ENCODE measurements at regions not wholly inside any gene's neighbourhood (a gene's known extent, or its start where the extent isn't known, plus 50 kb on each side); places are given as distances from the start of the nearest gene placed in this dataset.

DNA sequence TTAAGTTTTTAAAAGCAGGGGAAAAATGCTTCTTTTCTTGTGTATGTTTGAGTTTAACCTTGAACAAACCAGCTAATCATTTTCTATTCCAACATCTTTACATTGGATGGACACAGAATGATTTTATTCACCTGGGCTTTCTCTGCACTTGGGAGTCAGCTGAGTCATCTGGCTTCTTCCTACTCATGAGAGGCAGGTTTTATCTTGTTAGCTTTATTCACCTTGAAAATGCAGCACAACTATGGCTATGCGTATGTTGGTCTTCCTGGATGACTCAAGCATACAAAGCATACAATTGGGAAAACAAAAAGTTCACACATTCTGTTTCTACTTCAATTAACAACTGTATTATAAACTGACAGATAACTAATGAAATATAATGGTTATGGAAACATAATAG is 737.7 kb downstream of the FRK start:
- Histone ChIP-seq H3K4me1 (ENCODE audit: insufficient read depth, low read length, severe bottlenecking) (no peaks in the 10 kb centered on the region), H3K4me3 (ENCODE audit: low read depth, low read length, poor library complexity, severe bottlenecking) (no peak overlapping the region), H3K27ac (ENCODE audit: low read depth, low read length, poor library complexity, severe bottlenecking) (no peak overlapping the region), H3K27me3 (ENCODE audit: insufficient read depth, low read length) (no peaks in the 10 kb centered on the region), H3K79me2 (ENCODE audit: insufficient read depth, low read length) (no peaks in the 10 kb centered on the region), H3F3A (ENCODE audit: insufficient read depth, low read length) (no peaks in the 10 kb centered on the region), H3K9ac (ENCODE audit: low read length) (no peak overlapping the region), H3K4me2 (ENCODE audit: low read length) (no peak overlapping the region), H2AFZ (ENCODE audit: low read length) (no peak overlapping the region), H4K20me1 (ENCODE audit: insufficient read depth, low read length) (no peaks in the 10 kb centered on the region), H3K9me3 (ENCODE audit: low read length) (no peaks in the 10 kb centered on the region), H3K9me2 (ENCODE audit: low read depth, low read length) (no peaks in the 10 kb centered on the region), H3K36me3 (ENCODE audit: insufficient read depth, low read length) (no peaks in the 10 kb centered on the region)
- TF ChIP-seq EZH2 (IDR thresholded peaks at IDR 0.05; ENCODE audit: borderline replicate concordance, low read length): no peak
- TF ChIP-seq, protein P1, sequence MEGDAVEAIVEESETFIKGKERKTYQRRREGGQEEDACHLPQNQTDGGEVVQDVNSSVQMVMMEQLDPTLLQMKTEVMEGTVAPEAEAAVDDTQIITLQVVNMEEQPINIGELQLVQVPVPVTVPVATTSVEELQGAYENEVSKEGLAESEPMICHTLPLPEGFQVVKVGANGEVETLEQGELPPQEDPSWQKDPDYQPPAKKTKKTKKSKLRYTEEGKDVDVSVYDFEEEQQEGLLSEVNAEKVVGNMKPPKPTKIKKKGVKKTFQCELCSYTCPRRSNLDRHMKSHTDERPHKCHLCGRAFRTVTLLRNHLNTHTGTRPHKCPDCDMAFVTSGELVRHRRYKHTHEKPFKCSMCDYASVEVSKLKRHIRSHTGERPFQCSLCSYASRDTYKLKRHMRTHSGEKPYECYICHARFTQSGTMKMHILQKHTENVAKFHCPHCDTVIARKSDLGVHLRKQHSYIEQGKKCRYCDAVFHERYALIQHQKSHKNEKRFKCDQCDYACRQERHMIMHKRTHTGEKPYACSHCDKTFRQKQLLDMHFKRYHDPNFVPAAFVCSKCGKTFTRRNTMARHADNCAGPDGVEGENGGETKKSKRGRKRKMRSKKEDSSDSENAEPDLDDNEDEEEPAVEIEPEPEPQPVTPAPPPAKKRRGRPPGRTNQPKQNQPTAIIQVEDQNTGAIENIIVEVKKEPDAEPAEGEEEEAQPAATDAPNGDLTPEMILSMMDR (IDR thresholded peaks at IDR 0.05; ENCODE audit: low read length): no peak

DNA sequence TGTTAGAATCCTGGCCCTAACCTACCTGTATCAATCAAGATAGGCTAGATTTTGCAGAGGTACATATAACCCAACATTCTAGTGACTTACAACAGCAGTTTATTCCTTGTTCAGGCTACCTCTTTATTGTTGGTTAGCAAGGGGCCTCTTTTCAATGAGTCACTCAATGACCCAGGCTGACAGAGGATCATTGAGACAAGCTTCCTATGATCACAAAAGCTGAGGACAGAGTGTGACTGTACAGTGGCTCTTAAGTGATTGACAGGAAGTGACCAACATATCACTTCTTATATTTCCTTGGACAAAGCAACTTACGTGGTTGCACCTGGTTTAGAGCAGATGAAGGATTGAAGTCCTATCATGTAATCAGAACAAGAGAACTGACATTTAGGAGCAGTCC is 740.9 kb downstream of the FRK start:
- TF ChIP-seq EZH2 (IDR thresholded peaks at IDR 0.05; ENCODE audit: borderline replicate concordance, low read length): no peak
- TF ChIP-seq, protein P1 (IDR thresholded peaks at IDR 0.05; ENCODE audit: low read length): no peak
- H3K9ac ChIP-seq (ENCODE audit: low read length): no peak overlapping the region
- no peaks in the 10 kb centered on the region for H3F3A ChIP-seq (ENCODE audit: insufficient read depth, low read length)
- no peak overlapping the region for H3K4me3 ChIP-seq (ENCODE audit: low read depth, low read length, poor library complexity, severe bottlenecking)
- no peaks in the 10 kb centered on the region for H3K79me2 ChIP-seq (ENCODE audit: insufficient read depth, low read length)
- no peaks in the 10 kb centered on the region for H3K9me3 ChIP-seq (ENCODE audit: low read length)
- no peak overlapping the region for H3K4me2 ChIP-seq (ENCODE audit: low read length)
- H3K36me3 ChIP-seq (ENCODE audit: insufficient read depth, low read length): no peaks in the 10 kb centered on the region
- H3K27me3 ChIP-seq (ENCODE audit: insufficient read depth, low read length): no peaks in the 10 kb centered on the region
- no peaks in the 10 kb centered on the region for H3K4me1 ChIP-seq (ENCODE audit: insufficient read depth, low read length, severe bottlenecking)
- H3K27ac ChIP-seq (ENCODE audit: low read depth, low read length, poor library complexity, severe bottlenecking): no peak overlapping the region
- H4K20me1 ChIP-seq (ENCODE audit: insufficient read depth, low read length): no peaks in the 10 kb centered on the region
- no peaks in the 10 kb centered on the region for H3K9me2 ChIP-seq (ENCODE audit: low read depth, low read length)
- no peak overlapping the region for H2AFZ ChIP-seq (ENCODE audit: low read length)

DNA sequence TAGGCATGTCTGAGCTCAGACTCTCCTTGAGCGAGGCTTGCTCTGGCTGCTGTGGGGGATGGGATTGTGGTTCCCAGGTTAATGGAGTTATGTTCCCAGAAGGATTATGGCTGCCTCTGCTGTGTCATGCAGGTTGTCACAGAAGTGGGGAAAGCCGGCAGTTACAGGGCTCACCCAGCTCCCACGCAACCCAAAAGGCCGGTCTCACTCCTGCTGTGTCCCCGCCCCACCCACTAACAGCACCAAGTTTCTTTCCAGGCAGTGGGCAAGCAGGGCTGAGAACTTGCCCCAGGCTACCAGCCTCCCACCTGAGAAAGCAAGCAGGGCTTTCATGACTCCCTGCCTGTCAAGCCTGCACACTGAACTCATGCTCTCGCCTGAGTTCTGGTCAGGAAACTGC is 750.5 kb downstream of the FRK start:
- H3K9me2 ChIP-seq (ENCODE audit: low read depth, low read length): no peaks in the 10 kb centered on the region
- no peak overlapping the region for H2AFZ ChIP-seq (ENCODE audit: low read length)
- no peaks in the 10 kb centered on the region for H3K79me2 ChIP-seq (ENCODE audit: insufficient read depth, low read length)
- no peak overlapping the region for H3K4me3 ChIP-seq (ENCODE audit: low read depth, low read length, poor library complexity, severe bottlenecking)
- no peaks in the 10 kb centered on the region for H3F3A ChIP-seq (ENCODE audit: insufficient read depth, low read length)
- H3K4me1 ChIP-seq (ENCODE audit: insufficient read depth, low read length, severe bottlenecking): no peaks in the 10 kb centered on the region
- H3K27me3 ChIP-seq (ENCODE audit: insufficient read depth, low read length): no peaks in the 10 kb centered on the region
- no peaks in the 10 kb centered on the region for H3K36me3 ChIP-seq (ENCODE audit: insufficient read depth, low read length)
- no peaks in the 10 kb centered on the region for H3K9me3 ChIP-seq (ENCODE audit: low read length)
- H4K20me1 ChIP-seq (ENCODE audit: insufficient read depth, low read length): no peaks in the 10 kb centered on the region
- TF ChIP-seq, protein P1 (IDR thresholded peaks at IDR 0.05; ENCODE audit: low read length): no peak
- no peak for TF ChIP-seq EZH2 (IDR thresholded peaks at IDR 0.05; ENCODE audit: borderline replicate concordance, low read length)
- no peak overlapping the region for H3K4me2 ChIP-seq (ENCODE audit: low read length)
- no peak overlapping the region for H3K9ac ChIP-seq (ENCODE audit: low read length)
- H3K27ac ChIP-seq (ENCODE audit: low read depth, low read length, poor library complexity, severe bottlenecking): no peak overlapping the region

Data from OCI-LY1 (cell line).